NCI-H524 (cell line): ENCODE measurements at regions not wholly inside any gene's neighbourhood (a gene's known extent, or its start where the extent isn't known, plus 50 kb on each side); places are given as distances from the start of the nearest gene placed in this dataset.

Experiments
- DNase-seq, 2 experiments: peaks; one replicate each; lab custom pipeline; 2025; lab: John Stamatoyannopoulos, UW

DNA sequence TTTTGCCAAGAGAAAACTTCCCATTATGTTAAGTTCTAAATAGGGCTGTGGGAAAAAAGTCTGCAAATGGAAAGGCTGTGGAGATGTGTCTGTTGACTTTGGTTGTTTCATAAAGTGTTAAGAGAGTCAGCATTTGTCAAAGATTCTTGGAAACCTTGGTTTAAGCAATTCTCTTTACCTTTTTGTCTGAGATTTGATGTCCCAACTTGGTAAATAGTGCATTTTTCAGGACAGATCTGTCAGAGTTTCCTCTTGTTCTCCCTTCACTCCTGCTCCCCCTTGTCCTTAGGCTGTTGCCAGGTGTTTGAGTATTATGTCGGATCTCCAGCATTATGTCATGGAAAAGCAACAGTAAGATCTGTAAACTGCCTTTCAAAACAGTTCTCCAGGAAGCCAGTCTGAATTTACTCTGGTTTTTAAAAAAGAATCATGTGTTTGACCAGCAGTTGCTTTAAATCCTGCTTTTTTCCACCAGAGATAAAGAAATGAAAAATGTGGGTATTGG, 79.1 kb upstream of the ADAMTSL1 start:
- DNase-seq: no peak

DNA sequence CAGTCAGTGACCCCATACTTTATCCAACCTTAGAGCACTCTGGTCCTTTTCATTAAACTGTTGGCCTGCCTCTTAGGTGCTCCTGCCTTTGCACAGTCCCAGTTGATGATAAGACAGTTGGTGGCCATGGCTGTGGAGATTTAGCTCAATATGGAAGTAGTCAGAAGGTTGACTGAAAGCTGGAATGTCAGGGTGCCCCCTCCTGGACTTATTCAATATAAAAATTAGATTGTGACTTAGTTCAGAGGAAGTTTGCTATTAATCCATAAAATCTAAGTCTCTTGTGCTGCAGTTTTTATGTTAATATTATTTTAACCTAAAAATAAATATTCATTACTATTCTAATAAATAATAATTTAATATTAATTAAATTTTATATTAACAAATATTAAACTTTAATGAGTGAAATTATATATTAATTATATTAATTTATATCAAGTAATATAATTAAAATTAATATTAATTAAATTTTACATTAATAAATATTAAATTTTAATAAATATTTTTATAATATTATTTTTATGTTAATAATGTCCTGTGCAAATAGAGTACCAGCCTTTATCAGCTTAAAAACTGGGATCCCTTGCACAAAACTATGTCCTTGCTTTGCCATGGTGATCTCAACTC, 77.7 kb upstream of the ADAMTSL1 start:
- peak; percentile 14 to 23 for DNase-seq

DNA sequence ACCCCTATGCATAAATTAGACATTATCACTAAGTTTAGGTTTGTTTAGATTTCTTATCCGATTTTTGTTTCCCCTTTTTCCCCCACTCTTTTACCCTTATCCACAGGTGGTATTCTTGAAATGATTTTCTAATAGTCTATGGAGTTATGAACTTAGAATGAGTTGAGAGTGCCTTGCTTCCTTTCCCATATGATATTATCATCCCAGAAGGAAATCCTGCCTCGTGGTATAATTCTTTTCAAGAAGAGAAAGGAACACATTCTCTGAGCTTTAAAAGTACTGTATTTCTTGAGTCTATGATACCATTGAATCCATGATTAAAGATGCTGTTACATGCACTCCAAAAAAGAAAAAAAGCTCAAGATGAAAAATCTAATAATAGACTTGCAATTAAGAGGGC, 76.9 kb upstream of the ADAMTSL1 start:
- no peak for DNase-seq

DNA sequence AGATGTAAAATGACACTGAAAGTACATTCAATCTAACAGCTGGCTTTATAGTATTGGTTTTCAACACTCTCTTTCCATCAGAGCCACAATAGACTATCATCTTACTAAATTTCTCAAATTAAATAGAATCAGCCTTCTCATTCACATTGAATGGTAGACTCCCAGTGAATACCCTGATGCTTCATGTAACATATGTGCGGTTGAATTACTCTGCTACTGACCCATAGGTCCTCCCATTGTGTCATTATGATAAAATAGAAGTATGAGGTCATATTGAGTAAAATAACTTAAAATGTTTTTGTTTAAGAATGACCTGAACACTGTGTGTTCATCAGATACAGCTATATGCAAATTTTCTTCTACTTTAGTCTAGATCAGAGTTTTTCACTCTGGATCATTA, 75.9 kb upstream of the ADAMTSL1 start:
- peak in 1 of 2 experiments; percentile 6 for DNase-seq

DNA sequence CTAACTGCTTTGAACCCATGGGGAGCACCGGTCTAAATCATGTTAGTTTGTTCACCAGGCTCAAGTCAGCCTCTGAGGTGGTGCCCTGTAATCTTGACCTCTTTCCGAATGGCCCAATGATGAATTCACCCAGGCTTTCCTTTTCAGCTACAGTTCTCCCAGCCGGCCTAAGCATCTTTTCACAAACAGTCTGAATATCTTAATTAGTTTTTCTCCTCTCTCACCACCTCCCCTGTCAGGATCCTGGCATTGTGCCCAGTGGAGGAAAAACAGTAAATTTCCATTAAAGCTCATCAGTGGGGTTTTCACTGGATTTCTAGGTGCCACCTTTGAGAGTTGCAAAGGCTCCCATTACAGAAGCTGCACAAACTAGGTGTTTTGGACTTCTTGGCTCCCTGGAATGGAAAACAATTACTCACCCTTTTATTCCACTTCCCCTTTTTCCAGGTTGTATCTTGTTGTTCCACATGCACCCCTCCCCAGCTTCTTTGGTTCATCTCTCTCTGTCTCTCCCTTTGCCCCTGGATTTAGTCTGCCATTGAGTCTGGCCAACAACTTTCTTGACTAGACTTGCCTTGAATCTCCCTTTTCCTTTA, 69.4 kb upstream of the ADAMTSL1 start:
- DNase-seq: no peak

DNA sequence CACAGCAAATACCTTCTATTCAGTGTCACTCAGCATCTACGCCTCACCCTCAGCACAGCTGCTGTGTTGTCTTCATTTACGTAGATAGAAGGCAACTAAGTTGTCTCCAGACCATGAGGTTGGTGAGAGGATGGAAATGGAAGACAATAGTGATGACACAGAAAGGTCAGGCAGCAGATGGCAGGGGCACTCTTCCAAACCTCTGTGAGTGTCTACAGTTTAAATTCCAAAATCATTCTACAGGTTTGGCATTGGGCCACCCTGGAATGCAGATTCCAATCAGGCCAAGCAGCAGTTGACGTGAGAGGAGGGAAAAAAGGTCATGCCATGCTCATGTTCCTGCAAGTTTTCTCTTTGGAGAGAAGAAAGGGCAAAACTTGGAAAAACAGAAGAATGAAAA, 68.7 kb upstream of the ADAMTSL1 start:
- no peak for DNase-seq

DNA sequence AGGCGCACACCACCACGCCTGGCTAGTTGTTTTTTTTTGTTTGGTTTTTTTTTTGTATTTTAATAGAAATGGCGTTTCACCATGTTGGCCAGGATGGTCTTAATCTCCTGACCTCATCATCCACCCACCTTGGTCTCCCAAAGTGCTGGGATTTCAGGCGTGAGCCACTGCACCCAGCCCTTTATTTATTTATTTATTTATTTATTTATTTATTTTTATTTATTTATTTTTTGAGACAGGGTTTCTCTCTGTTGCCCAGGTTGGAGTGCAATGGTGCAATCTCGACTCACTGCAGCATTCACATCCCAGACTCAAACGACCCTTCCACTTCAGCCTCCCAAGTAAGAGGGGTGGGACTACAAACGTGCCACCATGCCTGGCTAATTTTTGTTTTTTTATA, 63.0 kb upstream of the ADAMTSL1 start:
- no peak for DNase-seq

DNA sequence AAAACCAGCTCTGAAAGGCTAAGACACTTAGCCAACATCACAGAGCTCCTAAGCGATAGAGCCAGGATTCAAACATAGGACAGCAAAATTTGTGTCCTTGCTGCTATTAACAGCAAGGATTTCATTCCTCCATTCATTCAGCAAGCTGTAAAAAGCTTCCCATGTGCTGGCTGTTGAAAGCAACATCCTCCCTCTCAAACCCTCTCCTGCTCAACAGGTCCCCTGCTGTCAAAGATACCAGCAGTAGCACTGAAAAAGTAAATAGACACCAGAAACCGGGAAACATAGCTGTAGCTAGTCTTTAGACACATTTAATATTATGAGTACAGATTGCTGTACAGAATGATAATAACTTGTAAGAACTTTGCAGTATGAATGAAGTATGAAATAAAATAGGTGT, 52.6 kb upstream of the ADAMTSL1 start:
- DNase-seq: no peak

DNA sequence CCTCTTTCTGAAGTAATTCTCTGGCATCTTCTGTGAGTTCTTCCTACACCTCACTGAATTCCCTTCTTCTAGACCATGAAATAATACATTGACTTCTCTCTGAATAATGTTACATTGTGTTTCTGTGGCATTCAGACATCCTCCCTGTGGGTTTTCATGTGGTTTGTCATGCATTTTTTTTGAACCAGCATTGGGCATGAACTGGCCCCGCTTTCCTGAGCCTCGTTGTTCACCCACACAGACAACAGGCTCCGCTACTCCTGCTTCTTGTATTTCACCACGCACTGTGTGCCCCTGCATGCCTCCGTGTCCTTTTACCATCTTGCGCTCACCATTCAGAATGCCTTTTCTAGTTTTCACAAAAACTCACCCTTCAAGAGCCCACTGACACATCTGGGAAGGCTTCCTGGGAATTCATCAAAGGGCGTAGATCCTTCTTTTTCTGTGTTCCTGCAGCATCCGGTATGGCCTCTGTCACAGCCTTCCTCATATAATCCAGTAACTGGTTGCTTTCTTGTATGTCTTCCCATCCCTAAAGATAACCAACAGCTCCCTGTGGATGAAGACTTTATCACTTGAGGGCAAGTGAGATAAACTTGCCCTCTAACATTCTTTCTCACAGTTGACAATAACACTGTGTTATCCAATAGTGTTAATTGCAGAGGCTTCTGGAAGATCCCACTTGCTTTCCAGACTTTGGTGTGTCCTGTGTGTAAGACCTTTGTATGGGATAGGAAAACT, 51.5 kb upstream of the ADAMTSL1 start:
- no peak for DNase-seq

DNA sequence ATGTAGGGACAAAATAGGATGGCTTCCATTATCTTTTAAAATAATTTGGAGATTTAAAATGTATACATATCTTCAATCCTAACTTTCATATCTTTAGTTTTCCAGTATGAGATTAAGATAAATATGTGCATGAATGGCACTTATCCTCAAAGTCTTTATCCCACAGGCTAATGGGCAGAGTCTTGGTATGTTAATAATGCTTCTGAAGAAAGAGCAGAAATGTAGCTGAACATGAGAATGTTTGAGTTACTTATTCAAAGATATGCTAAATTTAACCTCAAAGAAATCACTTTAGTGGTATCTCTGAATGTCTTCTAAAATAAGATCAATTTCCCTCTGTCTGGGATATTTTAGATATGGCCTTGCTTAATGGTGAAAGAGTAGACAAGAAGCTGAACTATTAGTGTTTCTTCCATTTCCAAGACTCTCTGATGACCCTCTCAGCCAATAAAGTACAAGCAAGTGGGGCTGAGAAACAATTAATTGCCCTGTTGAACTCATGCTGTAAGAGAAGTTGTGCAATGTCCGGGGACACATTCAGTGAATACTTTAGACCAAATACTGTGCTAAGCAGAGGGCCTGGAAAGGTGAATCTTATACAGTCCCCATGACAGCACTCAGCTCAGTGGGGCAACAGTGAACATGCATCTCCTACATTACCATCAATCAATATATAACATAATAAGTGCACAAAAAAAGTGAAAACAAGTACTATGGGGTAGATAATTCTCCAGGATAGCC, 50.0 kb upstream of the ADAMTSL1 start:
- no peak for DNase-seq
